ENCODE measurements at regions not wholly inside any gene's neighbourhood (a gene's known extent, or its start where the extent isn't known, plus 50 kb on each side); places are given as distances from the start of the nearest gene placed in this dataset.

- WGBS, result 94% methylated on average over 1 of the region's 1 CpG
- no peaks in the 10 kb centered on the region for H3K9me3 ChIP-seq (ENCODE audit: control insufficient read depth in 4 of 4, low read length in 3 of 4)
- H3K27me3 ChIP-seq (ENCODE audit: control insufficient read depth in 4 of 4, insufficient read depth in 4 of 4, low read length in 3 of 4), result no peaks in the 10 kb centered on the region
- H3K36me3 ChIP-seq (ENCODE audit: control insufficient read depth in 4 of 4, insufficient read depth in 3 of 4, low read depth in 1 of 4, low read length in 3 of 4), result no peaks in the 10 kb centered on the region
- no peak for DNase-seq (ENCODE audit: low spot score)
- no peak for TF ChIP-seq HNF4A (conservative IDR thresholded peaks at IDR 0.05)
- no peak for TF ChIP-seq HNF4G (IDR thresholded peaks at IDR 0.05)
- TF ChIP-seq ATF3 (IDR thresholded peaks at IDR 0.05), result no peak
- no peak for TF ChIP-seq YY1 (IDR thresholded peaks at IDR 0.05)
- TF ChIP-seq EGR1 (IDR thresholded peaks at IDR 0.05; ENCODE audit: low read depth in 2 of 2), result no peak
- no peak for TF ChIP-seq JUND (IDR thresholded peaks at IDR 0.05)
- TF ChIP-seq TAF1 (conservative IDR thresholded peaks at IDR 0.05), result no peak
- TF ChIP-seq MAX (IDR thresholded peaks at IDR 0.05), result no peak
- TF ChIP-seq FOXA2 (IDR thresholded peaks at IDR 0.05), result no peak
- no peak for TF ChIP-seq CTCF (IDR thresholded peaks at IDR 0.05; ENCODE audit: low read depth, low read length, missing input control)
- no peak for TF ChIP-seq RXRA (IDR thresholded peaks at IDR 0.05)
- no peak for TF ChIP-seq NR2F2 (IDR thresholded peaks at IDR 0.05)
- H3K27ac ChIP-seq (ENCODE audit: low read depth in 1 of 2, low read length in 2 of 2), result no peak overlapping the region
- H3K4me3 ChIP-seq (ENCODE audit: low read depth in 1 of 3, low read length in 3 of 3), result no peak overlapping the region
- H3K9ac ChIP-seq (ENCODE audit: low read depth in 1 of 2, low read length in 2 of 2), result no peak overlapping the region
- H3K4me1 ChIP-seq (ENCODE audit: control insufficient read depth in 4 of 4, insufficient read depth in 4 of 4, low read length in 3 of 4), result no peaks in the 10 kb centered on the region
Measured at GRCh38 chr13:68019901-68020300, 789.8 kb upstream of the PCDH9 start.

GRCh38 chr13:68009546-68009945, 779.4 kb upstream of the PCDH9 start:
- WGBS, result 75% methylated on average over 3 of the region's 3 CpGs
- DNase-seq (ENCODE audit: low spot score), result no peak
- Histone ChIP-seq H3K27me3 (ENCODE audit: control insufficient read depth in 4 of 4, insufficient read depth in 4 of 4, low read length in 3 of 4) (no peaks in the 10 kb centered on the region), H3K4me3 (ENCODE audit: low read depth in 1 of 3, low read length in 3 of 3) (no peak overlapping the region), H3K4me1 (ENCODE audit: control insufficient read depth in 4 of 4, insufficient read depth in 4 of 4, low read length in 3 of 4) (no peaks in the 10 kb centered on the region), H3K9ac (ENCODE audit: low read depth in 1 of 2, low read length in 2 of 2) (no peak overlapping the region), H3K36me3 (ENCODE audit: control insufficient read depth in 4 of 4, insufficient read depth in 3 of 4, low read depth in 1 of 4, low read length in 3 of 4) (no peaks in the 10 kb centered on the region), H3K27ac (ENCODE audit: low read depth in 1 of 2, low read length in 2 of 2) (no peak overlapping the region), H3K9me3 (ENCODE audit: control insufficient read depth in 4 of 4, low read length in 3 of 4) (no peaks in the 10 kb centered on the region)
- no peak for TF ChIP-seq FOXA1 (IDR thresholded peaks at IDR 0.05)
- TF ChIP-seq RAD21 (IDR thresholded peaks at IDR 0.05), result no peak
- no peak for TF ChIP-seq RXRA (IDR thresholded peaks at IDR 0.05)
- TF ChIP-seq EGR1 (IDR thresholded peaks at IDR 0.05; ENCODE audit: low read depth in 2 of 2), result no peak
- no peak for TF ChIP-seq MAX (IDR thresholded peaks at IDR 0.05)
- no peak for TF ChIP-seq JUND (IDR thresholded peaks at IDR 0.05)
- no peak for TF ChIP-seq HNF4A (conservative IDR thresholded peaks at IDR 0.05)
- TF ChIP-seq REST (IDR thresholded peaks at IDR 0.05), result no peak
- TF ChIP-seq YY1 (IDR thresholded peaks at IDR 0.05), result no peak
- no peak for TF ChIP-seq HNF4G (IDR thresholded peaks at IDR 0.05)
- no peak for TF ChIP-seq TAF1 (conservative IDR thresholded peaks at IDR 0.05)
- no peak for TF ChIP-seq SP1 (IDR thresholded peaks at IDR 0.05)
- TF ChIP-seq ZBTB33 (IDR thresholded peaks at IDR 0.05), result no peak
- TF ChIP-seq CTCF (IDR thresholded peaks at IDR 0.05; ENCODE audit: low read depth, low read length, missing input control), result no peak
- no peak for TF ChIP-seq NR2F2 (IDR thresholded peaks at IDR 0.05)
- TF ChIP-seq FOXA2 (IDR thresholded peaks at IDR 0.05), result no peak
- TF ChIP-seq GABPA (IDR thresholded peaks at IDR 0.05 in 1 of 2, conservative IDR thresholded peaks at IDR 0.05 in 1 of 2), result no peak
